K562 (cell line): ENCODE measurements at regions not wholly inside any gene's neighbourhood (a gene's known extent, or its start where the extent isn't known, plus 50 kb on each side); places are given as distances from the start of the nearest gene placed in this dataset.

Experiments
- ATAC-seq: fragments of 200-7000 bp; cut with Tn5 transposase; 3 replicates; pipeline ENCODE4 v1.9.1; 2020; ENCODE audit warnings: moderate library complexity
- BruUV-seq: library from RNA; stranded (reverse); fragments of 400-500 nt; replicated peaks from 2 replicates; lab custom pipeline; 2021; lab: Mats Ljungman, UMichigan
- CTCF ChIA-PET: fragments of 300-600 bp; formaldehyde crosslinking; extraction: SDS; loops from one replicate; lab custom pipeline; 2021; ENCODE audit warnings: low intra/inter-chr PET ratio; lab: Yijun Ruan, JAX
- POLR2A ChIA-PET: fragments of 300-600, 350-650 bp; sonication (Branson Sonifier 250); formaldehyde crosslinking; extraction: SDS; loops from one replicate; lab custom pipeline; 2021; ENCODE audit warnings: antibody characterized with exemption, inconsistent platforms; lab: Yijun Ruan, JAX
- DNase-seq, 4 experiments: peaks; one replicate each; pipeline versions ENCODE4 v3.0.0 to v3.0.0-alpha.2; 2011 to 2018; ENCODE audit warnings: low spot score in 3 of 4, mixed read lengths in 3 of 4; ENCODE audit errors: extremely low read depth in 1 of 4
- FAIRE-seq: peaks from 2 replicates; lab custom pipeline; 2011; peaks lifted over from hg19 to GRCh38; lab: Jason Lieb, UNC
- H2AFZ ChIP-seq: 2 replicates; pipeline ENCODE4 v1.6.0; 2011; ENCODE audit warnings: low read depth, low read length, control low read depth, inconsistent platforms
- H3K27ac ChIP-seq: fragments of 200-600 bp; 3 replicates; pipeline ENCODE4 v1.8.0; 2011; ENCODE audit warnings: low read depth, mild to moderate bottlenecking, control low read depth, inconsistent platforms, low read length, moderate library complexity, mixed read lengths; ENCODE audit errors: extremely low read depth
- H3K27me3 ChIP-seq, 2 experiments: fragments of 300-600 bp in 1 of 2; 2 replicates in 1 of 2; 3 replicates in 1 of 2; pipeline versions ENCODE4 v1.6.0 to v1.8.0; 2011; ENCODE audit warnings: inconsistent platforms in 2 of 2, low read length in 2 of 2, mild to moderate bottlenecking in 1 of 2, mixed read lengths in 1 of 2, moderate library complexity in 1 of 2; ENCODE audit not compliant: control insufficient read depth in 2 of 2, insufficient read depth in 2 of 2
- H3K36me3 ChIP-seq: fragments of 300-600 bp; 3 replicates; pipeline ENCODE4 v1.8.0; 2011; ENCODE audit warnings: mild to moderate bottlenecking, low read length, inconsistent platforms; ENCODE audit not compliant: control insufficient read depth, insufficient read depth
- H3K4me1 ChIP-seq, 2 experiments: fragments of 200-600 bp in 1 of 2; replicated peaks in 1 of 2; 2 replicates in 1 of 2; 3 replicates in 1 of 2; pipeline versions ENCODE4 v1.5.1 to v1.8.0; 2011; ENCODE audit warnings: inconsistent platforms in 2 of 2, low read length in 2 of 2, mild to moderate bottlenecking in 1 of 2, mixed read lengths in 1 of 2, moderate library complexity in 1 of 2; ENCODE audit not compliant: control insufficient read depth in 2 of 2, insufficient read depth in 2 of 2
- H3K4me2 ChIP-seq: 2 replicates; pipeline ENCODE4 v1.6.1; 2011; ENCODE audit warnings: low read length, control low read depth, inconsistent platforms, mixed read lengths; ENCODE audit not compliant: insufficient read depth
- H3K4me3 ChIP-seq: fragments of 200-600 bp; sonication (generic), shearing (Covaris generic); 2 replicates; pipeline ENCODE4 v1.5.1; 2016; ENCODE audit warnings: control low read depth, inconsistent platforms
- H3K79me2 ChIP-seq: fragments of 200-600 bp; 3 replicates; pipeline ENCODE4 v1.8.0; 2011; ENCODE audit warnings: low read length, inconsistent platforms; ENCODE audit not compliant: control insufficient read depth, insufficient read depth
- H3K9ac ChIP-seq, 2 experiments: 2 replicates each; pipeline versions ENCODE4 v1.6.0 to v1.6.1; 2011; ENCODE audit warnings: low read depth in 2 of 2, low read length in 2 of 2, control low read depth in 1 of 2, inconsistent platforms in 1 of 2, mild to moderate bottlenecking in 1 of 2, mixed read lengths in 1 of 2; ENCODE audit not compliant: insufficient read depth in 1 of 2
- H3K9me1 ChIP-seq: one replicate; pipeline ENCODE4 v1.6.0; 2011; ENCODE audit warnings: inconsistent platforms, mild to moderate bottlenecking, low read length, moderate library complexity; ENCODE audit not compliant: control insufficient read depth, insufficient read depth
- H3K9me3 ChIP-seq: replicated peaks from 2 replicates; pipeline ENCODE4 v1.5.1; 2011; ENCODE audit warnings: low read depth, low read length, inconsistent platforms; ENCODE audit not compliant: control insufficient read depth, insufficient read depth
- H4K20me1 ChIP-seq: replicated peaks from 2 replicates; pipeline ENCODE4 v1.6.1; 2011; ENCODE audit warnings: low read length, inconsistent platforms, mixed read lengths; ENCODE audit not compliant: control insufficient read depth, insufficient read depth
- ARID3B ChIP-seq: fragments of 250-450 bp; sonication (Bioruptor Pico); IDR thresholded peaks from 2 replicates; pipeline ENCODE4 v1.4.0; 2020; ENCODE audit warnings: borderline replicate concordance
- CBFA2T2 ChIP-seq: fragments of 450-650 bp; conservative IDR thresholded peaks from 2 replicates; pipeline ENCODE4 v1.6.1; 2017; ENCODE audit warnings: mild to moderate bottlenecking
- CBX3 ChIP-seq, 2 experiments: IDR thresholded peaks; 1 replicate in 1 of 2; 2 replicates in 1 of 2; pipeline ENCODE4 v1.6.1; 2012; ENCODE audit warnings: inconsistent platforms in 2 of 2, low read length in 2 of 2, borderline replicate concordance in 1 of 2, control low read depth in 1 of 2
- FOXA1 ChIP-seq: fragments of 450-650 bp; IDR thresholded peaks from 2 replicates; pipeline ENCODE4 v1.6.1; 2016; ENCODE audit warnings: mild to moderate bottlenecking, borderline replicate concordance
- NFIX ChIP-seq: fragments of 250-450 bp; sonication (Bioruptor Pico); IDR thresholded peaks from 2 replicates; pipeline ENCODE4 v1.4.0; 2020; ENCODE audit warnings: low read depth, mild to moderate bottlenecking, moderate library complexity
- POLR3A ChIP-seq: IDR thresholded peaks from 2 replicates; pipeline ENCODE4 v1.6.1; 2011; ENCODE audit warnings: borderline replicate concordance, mild to moderate bottlenecking, moderate library complexity; ENCODE audit not compliant: insufficient read length, insufficient read depth; ENCODE audit errors: extremely low read depth
- RAD51 ChIP-seq: fragments of 450-650 bp; IDR thresholded peaks from 2 replicates; pipeline ENCODE4 v1.7.1; 2016; ENCODE audit warnings: low read depth, mild to moderate bottlenecking, borderline replicate concordance
- TSHZ1 ChIP-seq: fragments of 250-450 bp; sonication (Bioruptor Pico); IDR thresholded peaks from 2 replicates; pipeline ENCODE4 v1.4.0; 2020; ENCODE audit warnings: mild to moderate bottlenecking, moderate library complexity
- ZNF764 ChIP-seq: fragments of 250-450 bp; sonication (Bioruptor Pico); IDR thresholded peaks from 2 replicates; pipeline ENCODE4 v1.4.0; 2020; ENCODE audit warnings: low read depth, mild to moderate bottlenecking, moderate library complexity
- WGBS: fragments of 100-300 bp; shearing (Covaris generic); methylation state at CpG from one replicate; pipeline ENCODE4 v1.1.6; 2016; ENCODE audit warnings: low coverage, mixed read lengths; ENCODE audit not compliant: insufficient coverage; ENCODE audit errors: missing lambda C conversion rate; 5-methylcytosine and 5-hydroxymethylcytosine counted together
- in situ Hi-C: fragments of 300-500 bp; cut with MboI; formaldehyde crosslinking; loops from 4 replicates; pipeline ENCODE4 v1.15.0; 2018; ENCODE audit warnings: inconsistent platforms, mixed read lengths
- intact Hi-C: fragments of 100-400 bp; cut with micrococcal nuclease; formaldehyde crosslinking; loops from 2 replicates; pipeline ENCODE4 v1.14.2; 2022

GRCh38 chr1:219506936-219507335 lies 106.0 kb downstream of the ZC3H11B start:
- WGBS, result 0% methylated on average over 1 of the region's 1 CpG
- POLR2A ChIA-PET, result interaction anchor here (0.7 kb wide), 2 partner anchors 11 to 228 kb away, joined by 3 to 5 read pairs; no protein-coding TSS in a partner anchor

More at GRCh38 chr1:219506936-219507335, 106.0 kb downstream of the ZC3H11B start:
- no peaks in the 10 kb centered on the region for H3K9me1 ChIP-seq
- no peaks in the 10 kb centered on the region for H3K79me2 ChIP-seq
- DNase-seq, result no peak
- H3K9me3 ChIP-seq, result no peaks in the 10 kb centered on the region
- no peaks in the 10 kb centered on the region for H3K4me1 ChIP-seq
- FAIRE-seq, result no peak
- no peak for TF ChIP-seq NFIX
- no peak for TF ChIP-seq FOXA1
- no peak for TF ChIP-seq TSHZ1 (CRISPR knock-in tag)
- no peak for TF ChIP-seq CBFA2T2
- no peak for TF ChIP-seq POLR3A
- no peak for TF ChIP-seq RAD51
- TF ChIP-seq ARID3B, result no peak
- no peak for TF ChIP-seq ZNF764 (CRISPR knock-in tag)
- no peak for TF ChIP-seq CBX3 (IDR thresholded peaks at IDR 0.05; ENCODE audit: borderline replicate concordance in 1 of 2, low read length in 2 of 2)
- H2AFZ ChIP-seq, result no peak overlapping the region
- no peaks in the 10 kb centered on the region for H3K27me3 ChIP-seq
- intact Hi-C loops, result no loop called here
- H3K36me3 ChIP-seq, result no peaks in the 10 kb centered on the region
- H4K20me1 ChIP-seq, result no peaks in the 10 kb centered on the region
- ATAC-seq, result no peak
- CTCF ChIA-PET, result no interaction called here
- no peak overlapping the region for H3K27ac ChIP-seq
- no peak overlapping the region for H3K4me3 ChIP-seq
- H3K4me2 ChIP-seq, result no peak overlapping the region
- H3K9ac ChIP-seq, result no peak overlapping the region
- in situ Hi-C loops, result no loop called here
- BruUV-seq, result no TSS peak
